ENCODE measurements at regions not wholly inside any gene's neighbourhood (a gene's known extent, or its start where the extent isn't known, plus 50 kb on each side); places are given as distances from the start of the nearest gene placed in this dataset.

DNA sequence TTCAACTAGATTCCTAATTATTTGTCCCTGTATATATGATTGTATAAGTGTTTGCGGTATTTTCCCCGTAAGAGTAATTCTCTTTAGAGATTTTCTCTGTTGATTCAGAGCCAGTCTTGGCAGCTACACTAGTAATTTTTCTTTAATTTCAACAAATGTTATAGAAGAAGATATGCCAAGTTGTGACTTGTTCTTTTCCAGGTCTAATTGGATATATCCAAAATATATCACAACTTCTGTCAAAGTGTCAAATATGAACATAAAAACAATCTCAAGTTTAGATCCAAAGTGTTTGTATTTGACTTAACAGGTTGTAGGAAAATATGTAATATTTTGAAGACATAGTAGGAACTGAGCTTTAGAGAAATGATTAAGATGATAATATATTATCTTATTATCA lies 733.9 kb upstream of the SLITRK5 start:
- TF ChIP-seq, protein P1, sequence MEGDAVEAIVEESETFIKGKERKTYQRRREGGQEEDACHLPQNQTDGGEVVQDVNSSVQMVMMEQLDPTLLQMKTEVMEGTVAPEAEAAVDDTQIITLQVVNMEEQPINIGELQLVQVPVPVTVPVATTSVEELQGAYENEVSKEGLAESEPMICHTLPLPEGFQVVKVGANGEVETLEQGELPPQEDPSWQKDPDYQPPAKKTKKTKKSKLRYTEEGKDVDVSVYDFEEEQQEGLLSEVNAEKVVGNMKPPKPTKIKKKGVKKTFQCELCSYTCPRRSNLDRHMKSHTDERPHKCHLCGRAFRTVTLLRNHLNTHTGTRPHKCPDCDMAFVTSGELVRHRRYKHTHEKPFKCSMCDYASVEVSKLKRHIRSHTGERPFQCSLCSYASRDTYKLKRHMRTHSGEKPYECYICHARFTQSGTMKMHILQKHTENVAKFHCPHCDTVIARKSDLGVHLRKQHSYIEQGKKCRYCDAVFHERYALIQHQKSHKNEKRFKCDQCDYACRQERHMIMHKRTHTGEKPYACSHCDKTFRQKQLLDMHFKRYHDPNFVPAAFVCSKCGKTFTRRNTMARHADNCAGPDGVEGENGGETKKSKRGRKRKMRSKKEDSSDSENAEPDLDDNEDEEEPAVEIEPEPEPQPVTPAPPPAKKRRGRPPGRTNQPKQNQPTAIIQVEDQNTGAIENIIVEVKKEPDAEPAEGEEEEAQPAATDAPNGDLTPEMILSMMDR (conservative IDR thresholded peaks at IDR 0.05) = no peak
- DNase-seq (ENCODE audit: extremely low spot score, unreplicated experiment) = no peak
- H3K27ac Mint-ChIP-seq = no peak overlapping the region
- peaks cover 5% of the 10 kb centered on the region for H3K4me1 Mint-ChIP-seq (ENCODE audit: unreplicated experiment)
- no peaks in the 10 kb centered on the region for H3K27me3 Mint-ChIP-seq
- H3K36me3 Mint-ChIP-seq = no peaks in the 10 kb centered on the region
- no peak overlapping the region for H3K4me3 Mint-ChIP-seq
- H3K9me3 Mint-ChIP-seq = no peaks in the 10 kb centered on the region

DNA sequence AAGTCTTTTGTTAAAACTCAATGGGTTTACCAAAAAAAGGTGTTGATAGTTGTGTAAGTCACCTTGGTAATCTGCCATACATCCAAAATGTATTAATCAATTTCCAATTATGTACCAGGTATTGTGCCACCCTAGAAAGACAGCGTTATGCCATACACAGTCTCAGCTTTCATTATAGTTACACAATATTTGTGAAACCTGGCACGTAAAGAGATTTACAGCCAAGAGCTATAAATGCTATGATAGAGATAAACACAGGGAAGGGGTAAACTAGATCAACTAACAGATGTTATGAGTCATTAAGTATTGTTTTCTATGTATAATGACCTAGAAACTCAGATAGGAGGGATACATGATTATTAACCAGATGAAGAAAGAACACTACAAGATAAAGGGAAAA lies 725.6 kb upstream of the SLITRK5 start:
- Mint-ChIP-seq H3K9me3 (no peaks in the 10 kb centered on the region), H3K4me1 (ENCODE audit: unreplicated experiment) (no peaks in the 10 kb centered on the region), H3K27me3 (no peaks in the 10 kb centered on the region), H3K36me3 (no peaks in the 10 kb centered on the region), H3K4me3 (no peak overlapping the region), H3K27ac (no peak overlapping the region)
- TF ChIP-seq, protein P1 (conservative IDR thresholded peaks at IDR 0.05) = no peak
- DNase-seq (ENCODE audit: extremely low spot score, unreplicated experiment) = no peak

DNA sequence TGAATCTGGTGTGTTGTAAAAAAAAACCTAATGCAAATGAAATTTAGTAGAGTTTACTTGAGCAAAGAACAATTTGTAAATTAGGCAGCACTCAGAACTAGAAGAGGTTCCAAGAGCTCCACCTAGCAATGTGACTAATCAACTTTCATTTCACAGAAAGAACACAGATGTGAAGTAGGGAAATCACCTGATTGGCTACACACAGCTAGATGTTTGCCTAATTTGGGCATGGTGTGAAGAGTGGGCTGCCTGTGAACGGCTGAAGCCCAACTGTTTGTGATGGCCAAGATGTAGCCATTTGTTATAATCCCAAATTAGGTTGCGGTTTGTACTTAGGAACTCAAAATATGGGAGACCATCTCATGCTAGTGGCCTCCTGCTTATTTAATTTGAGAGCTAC lies 724.4 kb upstream of the SLITRK5 start:
- Mint-ChIP-seq H3K27me3 (no peaks in the 10 kb centered on the region), H3K27ac (no peak overlapping the region), H3K36me3 (no peaks in the 10 kb centered on the region), H3K4me3 (no peak overlapping the region), H3K4me1 (ENCODE audit: unreplicated experiment) (no peaks in the 10 kb centered on the region), H3K9me3 (no peaks in the 10 kb centered on the region)
- DNase-seq (ENCODE audit: extremely low spot score, unreplicated experiment) = no peak
- TF ChIP-seq, protein P1 (conservative IDR thresholded peaks at IDR 0.05) = no peak

DNA sequence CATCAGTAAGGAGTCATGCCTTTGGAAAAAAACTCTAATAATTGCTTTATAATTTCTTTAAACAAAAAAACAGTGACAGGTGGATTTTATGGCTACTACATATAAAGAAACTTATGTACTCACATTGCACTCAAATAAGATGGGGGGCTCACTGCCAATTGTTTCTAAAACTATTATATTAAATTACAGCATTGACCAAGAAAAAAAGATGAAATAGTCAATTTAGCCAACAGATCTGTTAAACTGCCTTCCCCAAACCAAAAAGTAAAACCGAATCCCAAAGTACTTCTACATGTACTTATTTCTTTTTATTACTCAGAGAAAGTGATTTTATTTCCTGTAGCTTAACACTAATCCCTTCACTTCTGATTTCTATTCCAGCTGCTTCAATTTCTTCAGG lies 716.8 kb upstream of the SLITRK5 start:
- H3K4me1 Mint-ChIP-seq (ENCODE audit: unreplicated experiment) = no peaks in the 10 kb centered on the region
- H3K27ac Mint-ChIP-seq = no peak overlapping the region
- H3K4me3 Mint-ChIP-seq = no peak overlapping the region
- TF ChIP-seq, protein P1 (conservative IDR thresholded peaks at IDR 0.05) = no peak
- DNase-seq (ENCODE audit: extremely low spot score, unreplicated experiment) = no peak
- H3K9me3 Mint-ChIP-seq = no peaks in the 10 kb centered on the region
- H3K27me3 Mint-ChIP-seq = no peaks in the 10 kb centered on the region
- H3K36me3 Mint-ChIP-seq = no peaks in the 10 kb centered on the region

DNA sequence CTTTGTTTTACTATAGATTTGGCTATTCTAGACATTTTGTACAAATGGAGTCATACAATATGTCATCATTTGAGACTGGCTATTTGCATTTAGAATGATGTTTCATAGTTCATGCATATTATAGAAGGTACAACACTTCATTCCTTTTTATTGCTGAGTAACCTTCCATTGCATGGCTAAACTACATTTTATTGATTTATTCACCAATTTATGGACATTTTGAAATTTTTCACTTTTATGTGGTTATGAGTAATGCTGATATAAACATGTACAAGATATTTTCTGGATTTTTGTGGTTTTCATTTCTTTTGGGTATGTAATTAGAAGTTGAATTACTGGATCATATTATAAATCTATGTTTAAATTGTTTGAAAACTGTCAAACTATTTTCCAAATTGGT lies 710.3 kb upstream of the SLITRK5 start:
- TF ChIP-seq, protein P1 (conservative IDR thresholded peaks at IDR 0.05) = no peak
- Mint-ChIP-seq H3K36me3 (no peaks in the 10 kb centered on the region), H3K27me3 (no peaks in the 10 kb centered on the region), H3K27ac (no peak overlapping the region), H3K9me3 (no peaks in the 10 kb centered on the region), H3K4me3 (no peak overlapping the region), H3K4me1 (ENCODE audit: unreplicated experiment) (no peaks in the 10 kb centered on the region)
- no peak for DNase-seq (ENCODE audit: extremely low spot score, unreplicated experiment)

Measured in type B pancreatic cell (in vitro differentiated cells).